HG03039 (cell line): ENCODE measurements at regions not wholly inside any gene's neighbourhood (a gene's known extent, or its start where the extent isn't known, plus 50 kb on each side); places are given as distances from the start of the nearest gene placed in this dataset.
"Not testable (repeated sequence)": the region's sequence is repeated elsewhere in the genome, so short reads cannot be mapped to it uniquely, and the experiment has no call there.

ENCODE experiments used
- ATAC-seq: cut with Tn5 transposase; IDR thresholded peaks from one replicate; pipeline ENCODE4 v1.9.1; 2021; ENCODE audit warnings: mild to moderate bottlenecking, moderate library complexity; ENCODE audit not compliant: unreplicated experiment

GRCh38 chr1:60950224-60951063 is 131.9 kb upstream of the NFIA start:
- ATAC-seq = no peak

GRCh38 chr1:60949826-60950197 is 132.5 kb upstream of the NFIA start:
- no peak for ATAC-seq

- ATAC-seq = no peak
Measured at GRCh38 chr1:60949154-60949825, 133.1 kb upstream of the NFIA start.

- no peak for ATAC-seq
Measured at GRCh38 chr1:60948486-60948885, 133.9 kb upstream of the NFIA start.

- no peak for ATAC-seq
Measured at GRCh38 chr1:60947367-60947766, 135.0 kb upstream of the NFIA start.

- ATAC-seq = no peak
Measured at GRCh38 chr1:60942896-60943638, 139.3 kb upstream of the NFIA start.

- ATAC-seq = no peak
Measured at GRCh38 chr1:60942291-60942690, 140.1 kb upstream of the NFIA start.

- not testable (repeated sequence) for ATAC-seq
Measured at GRCh38 chr1:60940685-60941084, 141.7 kb upstream of the NFIA start.

GRCh38 chr1:60937720-60938119 is 144.6 kb upstream of the NFIA start:
- no peak for ATAC-seq

- ATAC-seq = no peak
Measured at GRCh38 chr1:60936591-60937342, 145.6 kb upstream of the NFIA start.

GRCh38 chr1:60936163-60936562 is 146.2 kb upstream of the NFIA start:
- ATAC-seq = no peak

- no peak for ATAC-seq
Measured at GRCh38 chr1:60935599-60936110, 146.7 kb upstream of the NFIA start.

- ATAC-seq = no peak
Measured at GRCh38 chr1:60930130-60930529, 152.2 kb upstream of the NFIA start.

GRCh38 chr1:60924964-60925798 is 157.2 kb upstream of the NFIA start:
- ATAC-seq = no peak

- no peak for ATAC-seq
Measured at GRCh38 chr1:60924165-60924564, 158.2 kb upstream of the NFIA start.

- no peak for ATAC-seq
Measured at GRCh38 chr1:60923389-60924087, 158.8 kb upstream of the NFIA start.

GRCh38 chr1:60922304-60922703 is 160.1 kb upstream of the NFIA start:
- ATAC-seq = no peak

- ATAC-seq = no peak
Measured at GRCh38 chr1:60921175-60921574, 161.2 kb upstream of the NFIA start.

- ATAC-seq = no peak
Measured at GRCh38 chr1:60920561-60920960, 161.8 kb upstream of the NFIA start.
